ACHN (cell line): ENCODE measurements at regions not wholly inside any gene's neighbourhood (a gene's known extent, or its start where the extent isn't known, plus 50 kb on each side); places are given as distances from the start of the nearest gene placed in this dataset.

Source experiments
- DNase-seq: peaks from one replicate; pipeline ENCODE4 v3.0.0-alpha.2; 2015
- in situ Hi-C: cut with HindIII; loops from 2 replicates; pipeline ENCODE4 v1.10.0; 2017; ENCODE audit warnings: low sequenced_read_pairs, low pct_ligation_motif_present, low pct_unique_long_range_greater_than_20kb

DNA sequence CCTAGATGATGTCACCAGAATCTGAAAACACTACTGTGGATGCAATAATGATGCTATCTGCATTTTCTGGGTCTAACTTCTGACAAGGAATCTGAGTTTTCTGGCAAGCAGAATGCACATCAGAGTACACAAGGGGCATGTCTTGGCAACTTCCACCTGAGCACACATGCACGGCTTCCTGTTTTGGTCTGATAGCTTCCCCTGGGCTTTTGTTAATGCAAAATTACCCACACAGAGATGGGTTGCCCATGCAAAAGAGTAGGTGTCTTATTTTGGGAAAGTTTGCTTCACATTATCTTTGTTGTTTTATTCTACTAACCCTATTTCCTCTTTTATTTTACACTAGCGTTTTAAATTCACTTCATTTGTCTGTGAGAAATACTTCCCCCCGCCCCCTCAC lies 74.2 kb upstream of the SATB1 start:
- DNase-seq = no peak
- in situ Hi-C loops = no loop called here

DNA sequence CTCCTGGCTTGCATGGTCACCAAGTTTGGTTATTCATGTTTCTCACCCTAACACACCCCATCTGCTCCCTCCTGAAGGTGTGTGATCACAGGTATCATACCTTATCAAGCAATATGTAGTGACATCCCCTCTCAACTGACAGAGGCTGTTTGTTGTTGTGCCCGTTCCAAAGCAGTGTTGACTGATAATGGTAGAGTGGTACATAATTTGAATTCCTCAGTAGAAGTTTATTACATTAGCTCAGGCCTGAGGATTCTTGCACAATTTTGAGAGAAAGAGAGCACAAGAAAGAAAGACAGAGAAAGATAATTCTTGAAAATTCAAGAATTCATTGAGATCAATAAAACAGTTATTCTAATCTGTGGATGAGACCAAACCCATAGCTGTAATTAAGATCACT lies 69.1 kb upstream of the SATB1 start:
- in situ Hi-C loops = no loop called here
- DNase-seq = no peak

DNA sequence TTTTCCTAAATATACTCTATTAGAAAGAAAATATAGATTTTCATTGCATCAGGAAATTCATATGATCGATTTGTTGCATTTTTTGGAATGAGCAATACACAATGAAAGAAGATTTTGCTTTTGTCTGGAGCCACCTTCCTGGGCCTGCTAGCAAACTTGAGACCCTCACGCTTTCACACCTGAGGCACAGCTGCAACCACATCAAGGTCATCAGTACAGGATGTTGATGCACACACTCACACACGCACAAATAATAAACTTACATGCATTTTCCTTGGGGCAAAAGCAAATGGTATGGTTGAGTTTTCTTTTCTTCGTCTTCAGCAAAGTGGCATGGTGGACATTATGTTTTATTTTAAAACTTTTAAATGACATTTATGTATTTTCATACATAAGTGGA lies 64.8 kb upstream of the SATB1 start:
- in situ Hi-C loops = no loop called here

DNA sequence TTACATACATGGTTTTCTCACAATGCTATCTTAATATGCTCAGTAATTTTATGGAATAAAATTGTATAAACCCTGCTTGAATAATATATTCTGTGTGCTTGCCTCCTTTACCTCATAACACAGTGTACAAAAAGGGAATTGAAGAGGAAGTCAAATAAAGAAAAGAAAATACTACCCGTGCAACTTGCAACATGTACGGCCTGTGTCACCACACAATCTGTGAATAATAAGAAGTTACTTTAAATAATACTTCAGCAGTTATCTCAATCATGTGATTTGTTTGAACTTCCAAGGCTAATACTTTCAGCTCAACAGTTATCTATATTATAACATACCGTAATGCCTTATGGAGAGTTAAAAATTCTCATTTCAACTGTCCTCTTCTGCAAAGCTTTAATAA lies 58.1 kb upstream of the SATB1 start:
- in situ Hi-C loops = no loop called here
- DNase-seq = no peak

More for the DNA sequence above, 64.8 kb upstream of the SATB1 start:
- no peak for DNase-seq

DNA sequence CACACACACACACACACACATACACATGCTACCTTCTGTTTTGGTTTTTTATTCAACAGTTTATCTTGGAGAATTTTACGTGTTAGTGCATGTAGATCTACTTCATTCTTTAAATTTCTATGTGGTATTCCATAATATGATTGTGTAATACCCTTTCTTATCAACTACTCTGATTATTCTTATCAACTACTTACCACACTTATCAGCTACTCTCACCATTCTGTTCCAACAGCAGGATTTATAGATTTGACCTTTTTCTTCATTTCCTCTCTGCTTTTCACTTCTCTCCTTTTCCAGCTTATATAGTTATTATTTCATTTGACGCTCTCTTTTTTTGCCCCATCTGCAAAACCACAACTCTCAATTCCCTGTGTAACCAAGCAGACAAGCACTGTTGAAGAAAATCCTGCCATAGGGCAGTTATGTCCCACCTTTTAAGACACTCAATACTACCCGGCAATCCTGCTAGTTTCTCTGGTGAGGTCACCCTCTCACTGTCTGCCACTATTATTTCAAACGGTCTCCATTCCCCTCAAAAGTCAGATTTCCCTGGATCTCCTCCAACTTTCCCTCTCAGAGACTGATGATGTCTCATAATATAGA lies 56.9 kb upstream of the SATB1 start:
- no peak for DNase-seq
- in situ Hi-C loops = no loop called here

DNA sequence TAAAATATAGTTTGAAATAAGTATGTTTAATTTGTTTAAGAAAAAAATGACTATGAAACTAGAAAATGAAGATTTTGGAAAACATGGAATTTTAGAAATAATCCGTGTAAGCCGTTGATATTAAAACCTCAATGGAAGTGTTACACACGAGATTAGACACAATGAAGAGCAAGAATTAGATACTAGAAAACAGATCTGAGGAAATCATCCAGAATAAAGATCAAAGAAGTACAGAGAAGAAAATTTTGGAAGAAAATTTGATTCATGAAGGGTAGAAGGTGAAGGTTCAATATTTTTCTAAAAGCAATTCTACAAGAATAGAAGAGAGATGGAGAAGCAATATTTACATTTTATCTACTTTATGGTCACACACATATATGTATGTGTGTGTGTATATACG lies 52.5 kb upstream of the SATB1 start:
- no peak for DNase-seq
- in situ Hi-C loops = no loop called here
